Ovary (tissue), 3 donors: ENCODE measurements at regions not wholly inside any gene's neighbourhood (a gene's known extent, or its start where the extent isn't known, plus 50 kb on each side); places are given as distances from the start of the nearest gene placed in this dataset.

Source experiments
- EP300 ChIP-seq: sonication (generic); formaldehyde crosslinking; IDR thresholded peaks from one replicate; pipeline ENCODE4 v1.6.1; 2017; ENCODE audit warnings: antibody characterized with exemption
- POLR2A ChIP-seq: fragments of 450-650 bp; IDR thresholded peaks from one replicate; pipeline ENCODE4 v1.6.1; 2017; ENCODE audit warnings: antibody characterized with exemption, mild to moderate bottlenecking, moderate library complexity
- TF ChIP-seq, protein P1 (sequence below), 3 donors: fragments of 450-650 bp in 2 of 3; fragments of 200-600 bp in 1 of 3; IDR thresholded peaks; one replicate each; pipeline versions ENCODE4 v1.5.1 to v1.8.0; 2016 to 2022; ENCODE audit warnings: antibody characterized with exemption in 3 of 3, mild to moderate bottlenecking in 1 of 3
- donor health status: DM: no; HTN: no; CAD: no.

DNA sequence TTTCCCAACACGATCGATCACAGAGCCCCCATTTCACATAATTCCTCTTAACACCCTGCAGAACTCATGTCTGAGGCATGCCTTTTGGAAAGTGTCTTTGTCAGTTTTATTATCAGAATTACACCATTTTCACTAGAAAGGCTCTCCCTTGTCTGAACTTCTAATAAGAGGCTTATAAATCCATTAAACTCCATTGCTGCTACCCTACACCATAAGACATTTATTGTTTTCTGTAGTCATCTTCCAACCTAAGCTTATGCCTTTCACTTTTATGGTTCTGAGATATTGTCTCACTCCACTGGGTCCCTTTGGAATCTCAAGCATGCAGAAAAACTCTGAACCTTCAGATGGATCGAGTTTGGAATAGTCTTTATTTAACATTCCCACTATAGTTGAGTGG is 50.2 kb upstream of the TPM1 start:
- TF ChIP-seq, protein P1, sequence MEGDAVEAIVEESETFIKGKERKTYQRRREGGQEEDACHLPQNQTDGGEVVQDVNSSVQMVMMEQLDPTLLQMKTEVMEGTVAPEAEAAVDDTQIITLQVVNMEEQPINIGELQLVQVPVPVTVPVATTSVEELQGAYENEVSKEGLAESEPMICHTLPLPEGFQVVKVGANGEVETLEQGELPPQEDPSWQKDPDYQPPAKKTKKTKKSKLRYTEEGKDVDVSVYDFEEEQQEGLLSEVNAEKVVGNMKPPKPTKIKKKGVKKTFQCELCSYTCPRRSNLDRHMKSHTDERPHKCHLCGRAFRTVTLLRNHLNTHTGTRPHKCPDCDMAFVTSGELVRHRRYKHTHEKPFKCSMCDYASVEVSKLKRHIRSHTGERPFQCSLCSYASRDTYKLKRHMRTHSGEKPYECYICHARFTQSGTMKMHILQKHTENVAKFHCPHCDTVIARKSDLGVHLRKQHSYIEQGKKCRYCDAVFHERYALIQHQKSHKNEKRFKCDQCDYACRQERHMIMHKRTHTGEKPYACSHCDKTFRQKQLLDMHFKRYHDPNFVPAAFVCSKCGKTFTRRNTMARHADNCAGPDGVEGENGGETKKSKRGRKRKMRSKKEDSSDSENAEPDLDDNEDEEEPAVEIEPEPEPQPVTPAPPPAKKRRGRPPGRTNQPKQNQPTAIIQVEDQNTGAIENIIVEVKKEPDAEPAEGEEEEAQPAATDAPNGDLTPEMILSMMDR (IDR thresholded peaks at IDR 0.05), result no peak
- TF ChIP-seq POLR2A (no peak), EP300 (no peak)
